PFSK-1 (cell line): ENCODE measurements at regions not wholly inside any gene's neighbourhood (a gene's known extent, or its start where the extent isn't known, plus 50 kb on each side); places are given as distances from the start of the nearest gene placed in this dataset.

ENCODE experiments used
- POLR2AphosphoS5 ChIP-seq: IDR thresholded peaks from 2 replicates; pipeline ENCODE4 v1.6.1; 2012; ENCODE audit warnings: low read depth, mild to moderate bottlenecking, control low read depth, low read length, moderate library complexity
- REST ChIP-seq, 2 experiments: IDR thresholded peaks; 2 replicates each; pipeline versions ENCODE4 v1.6.1 to v1.8.0; 2011 to 2012; ENCODE audit warnings: low read depth in 2 of 2, low read length in 2 of 2, control low read depth in 1 of 2, inconsistent platforms in 1 of 2, mild to moderate bottlenecking in 1 of 2, moderate library complexity in 1 of 2; ENCODE audit not compliant: insufficient read depth in 1 of 2
- SIN3A ChIP-seq: IDR thresholded peaks from 2 replicates; pipeline ENCODE4 v1.6.1; 2012; ENCODE audit warnings: mild to moderate bottlenecking, low read length, moderate library complexity, borderline replicate concordance; ENCODE audit not compliant: insufficient read depth
- TAF1 ChIP-seq: IDR thresholded peaks from 2 replicates; pipeline ENCODE4 v1.6.1; 2012; ENCODE audit warnings: low read length, control low read depth, borderline replicate concordance; ENCODE audit not compliant: insufficient read depth

DNA sequence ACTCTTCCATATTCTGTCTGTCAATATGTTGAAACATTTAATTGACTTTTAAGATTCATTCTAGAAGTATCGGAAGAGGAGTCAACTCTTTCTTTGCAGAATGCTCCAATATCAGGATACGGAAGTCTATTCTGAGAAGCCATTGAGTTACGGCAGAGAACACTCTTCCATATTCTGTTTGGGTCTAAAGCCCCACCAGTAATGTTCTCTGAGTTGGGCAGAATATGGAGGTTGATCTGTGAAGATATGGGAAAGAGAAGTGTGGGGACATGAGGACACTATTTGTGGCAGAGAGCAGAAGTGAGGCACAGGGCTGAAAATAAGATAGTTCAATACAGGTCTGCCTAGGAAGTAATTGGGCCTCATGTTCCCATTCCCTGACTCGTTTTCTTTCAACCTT lies 300.0 kb downstream of the DIRAS2 start:
- TF ChIP-seq SIN3A, result no peak
- no peak for TF ChIP-seq POLR2AphosphoS5
- TF ChIP-seq REST (IDR thresholded peaks at IDR 0.05; ENCODE audit: insufficient read depth in 1 of 2, low read depth in 2 of 2, low read length in 2 of 2), result no peak
- TF ChIP-seq TAF1, result no peak
